Activated naive CD4-positive, alpha-beta T cell treated with anti-CD3 and anti-CD28 coated beads, Interleukin-2, amount 10 ng/mL, durations not matched to agents 7 days and 5 days (primary cell): ENCODE measurements at regions not wholly inside any gene's neighbourhood (a gene's known extent, or its start where the extent isn't known, plus 50 kb on each side); places are given as distances from the start of the nearest gene placed in this dataset.
A peak's percentile ranks its signal among the peaks of the same experiment; 100 is the strongest.

Source experiments
- CTCF ChIA-PET: fragments of 350-600 bp; sonication (Branson Sonifier 250); formaldehyde crosslinking; loops from one replicate; lab custom pipeline; 2021; ENCODE audit warnings: antibody characterized with exemption; lab: Charles Lee
- DNase-seq: peaks from one replicate; pipeline ENCODE4 v3.0.0-alpha.2; 2020
- H3K27ac Mint-ChIP-seq: one replicate; pipeline ENCODE4 v1.8.0; 2021; ENCODE audit warnings: mild to moderate bottlenecking, moderate library complexity, mixed read lengths
- H3K27me3 Mint-ChIP-seq: one replicate; pipeline ENCODE4 v1.8.0; 2021; ENCODE audit warnings: mild to moderate bottlenecking, mixed read lengths
- H3K36me3 Mint-ChIP-seq: one replicate; pipeline ENCODE4 v1.8.0; 2021; ENCODE audit warnings: mixed read lengths
- H3K4me1 Mint-ChIP-seq: one replicate; pipeline ENCODE4 v1.8.0; 2021; ENCODE audit warnings: mixed read lengths
- H3K4me3 Mint-ChIP-seq: one replicate; pipeline ENCODE4 v1.8.0; 2021; ENCODE audit warnings: mild to moderate bottlenecking, moderate library complexity, mixed read lengths
- H3K9me3 Mint-ChIP-seq: one replicate; pipeline ENCODE4 v1.8.0; 2021; ENCODE audit warnings: mixed read lengths

DNA sequence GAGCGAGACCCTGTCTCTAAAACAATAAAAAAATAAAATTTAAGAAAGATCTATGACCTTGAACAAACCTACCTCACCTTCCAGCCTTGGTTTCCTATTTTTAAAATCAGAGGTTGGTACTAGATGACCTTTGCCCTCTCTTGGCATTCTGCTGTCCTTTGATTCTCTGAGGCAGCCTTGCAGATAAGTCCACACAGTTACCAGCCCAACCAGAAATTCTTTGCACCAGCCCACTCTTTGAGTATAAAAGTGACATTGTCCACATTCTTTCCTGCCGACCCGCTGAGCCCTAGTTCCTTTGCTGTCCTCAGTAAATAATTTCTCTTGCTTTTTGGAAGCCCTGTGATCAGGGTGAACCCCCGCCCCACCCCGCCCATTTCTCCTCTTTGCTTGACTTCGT, 150.4 kb downstream of the PHETA1 start:
- Mint-ChIP-seq H3K9me3 (no peaks in the 10 kb centered on the region), H3K36me3 (no peaks in the 10 kb centered on the region), H3K4me1 (no peaks in the 10 kb centered on the region), H3K4me3 (no peak overlapping the region), H3K27me3 (peaks cover 31% of the 10 kb centered on the region), H3K27ac (no peak overlapping the region)
- no peak for DNase-seq
- CTCF ChIA-PET: no interaction called here

DNA sequence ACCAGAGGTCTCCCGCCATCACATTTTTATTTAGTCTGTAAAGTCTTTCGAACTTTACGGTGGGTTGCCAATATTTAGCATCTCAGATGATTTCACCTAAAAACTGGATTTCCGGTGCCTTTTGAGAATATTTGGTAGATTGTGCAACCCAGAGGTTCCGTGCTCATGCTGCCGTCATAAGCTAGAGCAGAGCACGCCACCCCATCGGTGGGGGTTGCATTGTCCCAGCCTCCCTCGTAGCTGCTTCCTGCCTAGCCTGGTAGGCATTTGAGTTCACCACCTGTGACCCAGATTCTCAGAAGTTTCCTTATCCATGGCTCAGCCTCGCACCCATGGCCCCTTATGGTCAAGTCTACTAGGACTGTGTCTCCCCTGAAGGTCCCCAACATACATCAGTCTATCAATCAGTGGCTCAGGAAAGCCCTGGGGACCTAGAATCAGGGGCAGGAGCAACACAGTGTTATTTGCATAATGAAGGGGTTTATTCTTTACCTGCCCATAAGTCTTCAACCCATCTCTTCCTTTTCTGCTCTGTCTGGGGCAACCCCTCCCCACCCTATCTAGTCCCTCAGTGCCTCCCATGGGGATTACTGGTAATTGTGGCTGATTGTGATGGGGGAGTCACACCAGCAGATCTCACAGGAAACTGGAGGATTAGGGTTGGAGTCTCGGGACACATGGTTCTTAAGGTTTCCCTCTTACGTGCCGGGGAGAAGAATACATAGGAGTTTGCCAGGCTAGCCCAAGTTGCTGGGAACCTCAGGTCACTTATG, 152.3 kb downstream of the PHETA1 start:
- CTCF ChIA-PET: no interaction called here
- Mint-ChIP-seq H3K36me3 (no peaks in the 10 kb centered on the region), H3K9me3 (no peaks in the 10 kb centered on the region), H3K4me1 (no peaks in the 10 kb centered on the region), H3K27me3 (peaks cover 31% of the 10 kb centered on the region), H3K4me3 (no peak overlapping the region), H3K27ac (no peak overlapping the region)
- no peak for DNase-seq

DNA sequence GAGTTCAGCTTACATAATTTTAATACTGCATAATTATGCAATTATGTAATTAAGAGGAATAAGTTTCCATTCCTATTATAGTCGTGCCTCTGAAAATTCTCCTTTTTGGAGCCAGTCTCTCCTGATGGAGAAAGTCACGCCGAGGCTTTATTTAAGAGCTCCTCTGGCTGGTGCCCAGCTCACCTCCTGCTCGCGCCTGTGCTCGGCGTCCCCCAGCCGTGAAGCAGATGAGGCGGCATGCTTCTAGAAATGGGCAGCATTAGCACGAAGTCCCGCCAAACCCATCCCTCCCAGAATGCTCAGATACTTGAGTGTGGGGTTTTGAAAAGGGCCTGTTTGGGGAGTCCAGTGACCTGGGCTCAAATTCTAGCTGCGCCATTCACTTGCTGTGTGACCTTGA, 153.0 kb downstream of the PHETA1 start:
- CTCF ChIA-PET: no interaction called here
- DNase-seq: no peak
- Mint-ChIP-seq H3K27me3 (peaks cover 34% of the 10 kb centered on the region), H3K9me3 (no peaks in the 10 kb centered on the region), H3K4me3 (no peak overlapping the region), H3K4me1 (no peaks in the 10 kb centered on the region), H3K27ac (no peak overlapping the region), H3K36me3 (no peaks in the 10 kb centered on the region)

DNA sequence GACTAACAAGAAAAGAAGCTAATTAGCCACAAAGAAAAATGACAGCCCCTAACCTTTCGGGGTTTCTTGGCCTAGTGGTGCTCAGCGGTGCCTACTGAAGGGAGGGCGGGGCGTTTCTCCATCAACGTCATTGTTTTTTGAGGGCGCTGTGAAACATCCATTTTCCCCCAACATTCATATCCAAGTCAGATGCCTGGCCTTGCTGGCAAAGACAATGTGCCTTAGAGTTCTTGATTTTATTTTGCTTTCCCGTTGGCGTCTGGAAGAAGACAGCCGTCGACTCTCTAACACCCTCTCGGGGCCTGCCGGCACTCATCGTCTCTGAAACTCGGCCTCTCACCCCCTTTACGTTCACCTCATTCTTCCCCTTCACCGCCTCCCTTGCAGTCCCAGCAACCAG, 154.5 kb downstream of the PHETA1 start:
- no peak for DNase-seq
- Mint-ChIP-seq H3K4me3 (no peak overlapping the region), H3K9me3 (no peaks in the 10 kb centered on the region), H3K27ac (no peak overlapping the region), H3K36me3 (no peaks in the 10 kb centered on the region), H3K4me1 (no peaks in the 10 kb centered on the region), H3K27me3 (peaks cover 39% of the 10 kb centered on the region)
- CTCF ChIA-PET: no interaction called here

DNA sequence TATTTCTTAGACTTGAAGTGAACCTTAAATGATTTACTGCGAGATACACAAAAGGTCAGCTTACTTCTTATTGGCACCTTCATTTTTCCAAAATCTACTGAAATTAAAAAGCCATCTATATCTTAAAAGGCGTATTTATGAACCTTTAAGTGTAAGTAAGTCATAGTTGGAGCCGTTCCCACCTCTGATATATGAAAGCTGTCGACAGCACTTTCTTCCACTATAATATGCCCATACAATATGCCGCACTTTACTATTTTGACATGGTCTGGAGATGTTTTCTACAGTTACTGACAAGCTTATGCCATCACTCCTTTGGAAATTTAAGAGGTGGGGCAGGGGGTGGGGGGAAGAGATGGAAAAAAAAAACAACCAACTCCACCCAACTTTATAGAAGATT, 155.3 kb downstream of the PHETA1 start:
- Mint-ChIP-seq H3K27me3 (peaks cover 39% of the 10 kb centered on the region), H3K4me1 (no peaks in the 10 kb centered on the region), H3K4me3 (no peak overlapping the region), H3K27ac (no peak overlapping the region), H3K36me3 (no peaks in the 10 kb centered on the region), H3K9me3 (no peaks in the 10 kb centered on the region)
- no peak for DNase-seq
- CTCF ChIA-PET: interaction anchor here (0.6 to 0.8 kb wide), 2 partner anchors 53 to 1228 kb away, joined by 3 read pairs; no protein-coding TSS in a partner anchor

DNA sequence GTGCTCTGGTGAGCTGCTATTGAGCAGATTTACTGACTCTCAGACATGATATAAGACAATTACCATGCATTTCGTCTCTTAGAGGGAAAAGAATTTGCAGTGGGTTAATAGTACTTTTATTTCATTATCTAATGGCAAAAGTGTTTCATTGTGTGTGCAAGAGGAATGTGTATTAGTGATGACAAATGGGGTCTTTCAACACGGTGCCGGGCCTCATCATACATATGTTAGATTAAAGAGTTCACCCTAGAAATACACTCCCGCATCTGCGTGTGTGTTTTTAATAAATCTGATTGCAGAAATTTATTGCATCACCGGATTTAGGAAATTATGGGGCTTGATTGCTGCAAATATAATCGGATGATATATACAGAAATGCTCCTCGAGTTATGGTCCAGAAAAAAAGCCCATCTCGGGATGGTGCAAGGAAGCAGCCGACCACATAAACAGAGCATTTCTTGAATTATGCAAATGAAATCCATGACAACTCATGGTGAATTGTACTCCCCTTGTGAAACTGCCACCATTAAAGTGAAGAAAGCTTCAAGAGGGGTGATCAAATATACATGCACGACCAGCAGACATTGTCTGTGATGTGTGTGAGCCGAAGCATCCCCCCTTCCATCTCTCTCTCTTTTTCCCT, 156.0 kb downstream of the PHETA1 start:
- H3K4me1 Mint-ChIP-seq: no peaks in the 10 kb centered on the region
- no peaks in the 10 kb centered on the region for H3K9me3 Mint-ChIP-seq
- CTCF ChIA-PET: interaction anchor here (0.6 to 0.8 kb wide), 2 partner anchors 54 to 1228 kb away, joined by 3 read pairs; no protein-coding TSS in a partner anchor

DNA sequence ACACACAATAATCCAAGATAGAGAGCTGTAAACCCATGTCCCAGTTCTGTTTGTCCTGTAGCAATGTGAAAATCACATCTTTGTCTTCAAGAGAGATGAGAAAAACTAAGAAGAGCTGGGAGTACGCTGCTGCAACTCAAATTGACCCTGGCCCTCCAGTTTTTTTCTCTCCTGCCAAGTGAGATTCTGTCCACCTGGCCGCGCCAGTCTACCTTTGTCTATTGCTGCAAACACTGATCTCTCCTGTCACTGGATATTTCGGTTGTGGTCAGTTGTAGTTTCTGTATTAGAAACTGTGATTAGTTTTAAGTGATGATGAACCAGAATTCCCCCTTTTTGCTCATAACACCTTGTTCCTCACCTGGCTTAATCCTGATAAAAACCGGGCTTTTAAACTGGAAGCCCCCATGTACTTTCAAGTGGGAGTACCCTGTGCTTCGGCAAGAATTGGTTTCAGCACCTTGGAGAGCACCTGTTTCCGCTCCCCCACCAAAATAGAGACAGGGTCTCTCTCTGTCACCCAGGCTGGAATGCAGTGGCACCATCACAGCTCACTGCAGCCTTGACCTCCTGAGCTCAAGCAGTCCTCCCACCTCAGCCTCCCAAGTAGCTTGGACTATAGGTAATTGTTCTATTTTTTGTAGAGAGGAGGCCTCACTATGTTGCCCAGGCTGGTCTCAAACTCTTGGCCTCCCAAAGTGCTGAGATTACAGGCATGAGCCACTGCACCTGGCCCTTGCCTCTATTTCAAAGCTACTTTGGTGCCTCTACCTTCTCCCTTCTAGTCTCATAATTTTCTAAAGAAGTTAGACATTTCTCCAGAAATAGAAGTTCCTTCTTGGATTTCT, 156.8 kb downstream of the PHETA1 start:
- Mint-ChIP-seq H3K4me3 (no peak overlapping the region), H3K27ac (no peak overlapping the region), H3K27me3 (peaks cover 36% of the 10 kb centered on the region), H3K36me3 (no peaks in the 10 kb centered on the region), H3K9me3 (no peaks in the 10 kb centered on the region), H3K4me1 (no peaks in the 10 kb centered on the region)
- CTCF ChIA-PET: interaction anchor here (0.6 kb wide), 1 partner anchor 249 kb away, joined by 3 read pairs; no protein-coding TSS in a partner anchor
- peak; percentile 40 for DNase-seq

More for the DNA sequence above, 156.0 kb downstream of the PHETA1 start:
- H3K36me3 Mint-ChIP-seq: no peaks in the 10 kb centered on the region
- no peak overlapping the region for H3K4me3 Mint-ChIP-seq
- DNase-seq: no peak
- H3K27ac Mint-ChIP-seq: no peak overlapping the region
- peaks cover 38% of the 10 kb centered on the region for H3K27me3 Mint-ChIP-seq

DNA sequence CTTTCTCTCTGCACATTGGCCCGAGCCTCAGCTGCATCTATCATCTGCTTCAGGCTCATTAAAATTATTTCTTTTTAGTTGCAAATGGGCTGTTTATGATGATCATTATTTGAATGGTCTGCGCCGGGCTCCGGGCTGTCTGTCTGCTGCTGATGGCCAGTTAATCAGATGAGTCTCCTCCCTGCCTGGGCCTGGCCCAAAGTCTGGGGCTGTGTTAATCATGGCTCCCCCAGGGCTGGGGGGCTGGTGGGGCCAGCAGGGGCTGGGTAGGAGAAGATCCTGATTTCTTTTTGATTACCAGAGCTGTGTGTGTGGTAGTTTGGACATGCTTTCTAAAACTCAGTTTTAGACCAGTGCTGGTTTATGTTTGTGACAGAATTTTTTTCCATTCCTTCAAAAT, 159.1 kb downstream of the PHETA1 start:
- Mint-ChIP-seq H3K9me3 (no peaks in the 10 kb centered on the region), H3K4me1 (no peaks in the 10 kb centered on the region), H3K27me3 (peaks cover 19% of the 10 kb centered on the region), H3K36me3 (no peaks in the 10 kb centered on the region), H3K27ac (no peak overlapping the region), H3K4me3 (no peak overlapping the region)
- CTCF ChIA-PET: no interaction called here
- no peak for DNase-seq

DNA sequence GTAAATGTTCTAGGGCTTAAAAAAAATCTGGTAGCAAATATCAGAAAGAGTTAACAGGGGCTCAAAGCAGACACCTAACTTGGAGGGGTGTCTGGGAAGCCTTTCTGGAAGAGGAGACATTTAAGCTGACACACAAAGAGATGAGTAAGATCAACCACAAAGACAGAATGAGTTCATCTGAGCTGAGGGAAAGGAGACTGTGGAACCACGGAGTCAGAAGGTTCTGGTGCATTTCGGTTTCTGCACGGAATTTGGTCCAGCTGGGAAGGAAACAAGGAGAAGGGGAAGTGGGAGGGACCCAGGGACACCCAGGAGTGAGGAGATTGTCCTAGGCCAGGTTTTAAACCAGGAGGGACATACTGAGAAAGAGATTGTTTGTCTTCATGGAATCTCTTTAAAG, 161.1 kb downstream of the PHETA1 start:
- H3K27ac Mint-ChIP-seq: no peak overlapping the region
- H3K4me1 Mint-ChIP-seq: peaks cover 3% of the 10 kb centered on the region
- H3K9me3 Mint-ChIP-seq: no peaks in the 10 kb centered on the region
- no peak overlapping the region for H3K4me3 Mint-ChIP-seq
- H3K36me3 Mint-ChIP-seq: no peaks in the 10 kb centered on the region
- H3K27me3 Mint-ChIP-seq: peaks cover 21% of the 10 kb centered on the region
- no peak for DNase-seq
- CTCF ChIA-PET: interaction anchor here (0.7 kb wide), 1 partner anchor 313 kb away, joined by 3 read pairs; no protein-coding TSS in a partner anchor

DNA sequence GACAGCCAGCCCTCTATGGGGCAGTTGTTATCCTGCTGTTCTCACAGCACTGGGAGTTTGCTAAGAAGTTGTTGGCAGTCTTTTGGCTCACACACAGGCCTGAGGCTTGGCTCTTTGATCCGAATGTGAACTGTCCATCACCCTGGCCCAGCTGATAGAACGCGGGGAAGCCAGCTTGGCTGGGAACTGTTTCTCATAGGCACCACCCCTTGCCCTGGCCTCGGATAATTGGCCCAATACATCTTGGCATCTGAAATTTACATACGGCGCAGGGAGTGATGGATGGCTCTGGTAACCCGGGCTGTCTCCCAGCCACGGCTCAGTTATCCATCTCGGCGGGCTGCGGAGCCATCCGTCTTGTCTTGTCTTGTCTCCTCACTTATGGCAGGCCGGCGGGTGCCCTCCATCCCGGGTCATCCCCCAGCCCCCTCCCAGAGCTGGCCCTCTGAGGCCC, 164.1 kb downstream of the PHETA1 start:
- peaks cover 18% of the 10 kb centered on the region for H3K4me1 Mint-ChIP-seq
- peaks cover 39% of the 10 kb centered on the region for H3K27me3 Mint-ChIP-seq
- no peak overlapping the region for H3K27ac Mint-ChIP-seq
- CTCF ChIA-PET: no interaction called here
- no peak overlapping the region for H3K4me3 Mint-ChIP-seq
- no peaks in the 10 kb centered on the region for H3K36me3 Mint-ChIP-seq
- no peaks in the 10 kb centered on the region for H3K9me3 Mint-ChIP-seq
- DNase-seq: no peak

DNA sequence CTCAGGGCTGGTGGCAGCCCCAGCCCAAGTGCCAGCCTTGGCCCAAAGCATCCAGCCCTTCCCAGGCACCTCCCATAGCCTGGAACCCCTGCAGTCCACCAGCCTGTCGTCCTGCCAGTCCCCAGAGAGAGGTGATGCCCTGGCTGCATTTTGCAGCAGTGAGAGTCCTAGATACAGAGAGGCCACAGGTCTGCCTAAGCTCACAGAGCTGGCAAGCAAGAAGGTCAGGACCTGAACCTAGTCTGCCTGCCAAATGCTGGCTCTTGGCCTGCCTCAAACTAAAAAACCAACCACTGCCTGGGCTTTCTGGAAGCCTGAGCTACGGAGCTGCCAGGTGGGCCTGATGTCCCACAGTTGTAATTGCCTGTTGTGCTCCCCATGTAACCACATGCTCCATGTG, 164.9 kb downstream of the PHETA1 start:
- no peaks in the 10 kb centered on the region for H3K36me3 Mint-ChIP-seq
- H3K4me1 Mint-ChIP-seq: peaks cover 18% of the 10 kb centered on the region
- DNase-seq: no peak
- H3K27me3 Mint-ChIP-seq: peaks cover 35% of the 10 kb centered on the region
- no peak overlapping the region for H3K4me3 Mint-ChIP-seq
- no peaks in the 10 kb centered on the region for H3K9me3 Mint-ChIP-seq
- CTCF ChIA-PET: no interaction called here
- no peak overlapping the region for H3K27ac Mint-ChIP-seq

DNA sequence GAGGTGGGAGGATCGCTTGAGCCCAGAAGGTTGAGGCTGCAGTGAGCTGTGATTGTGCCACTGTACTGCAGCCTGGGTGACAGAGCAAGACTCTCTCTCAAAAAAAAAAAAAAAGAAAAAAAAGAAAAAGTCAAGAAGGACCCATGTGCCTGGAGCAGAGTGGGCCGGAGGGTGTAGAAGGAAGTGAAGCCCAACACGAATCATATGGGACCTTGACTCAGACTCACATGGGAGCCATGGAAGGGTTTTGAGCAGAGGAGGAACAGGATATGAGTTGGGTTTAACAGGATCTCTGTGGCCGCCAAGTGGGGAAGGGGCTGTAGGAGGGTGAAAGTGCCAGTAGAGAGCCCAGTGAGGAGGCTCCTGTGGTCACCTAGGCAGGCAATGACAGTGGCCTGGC, 165.4 kb downstream of the PHETA1 start:
- H3K4me1 Mint-ChIP-seq: peaks cover 18% of the 10 kb centered on the region
- H3K9me3 Mint-ChIP-seq: no peaks in the 10 kb centered on the region
- CTCF ChIA-PET: interaction anchor here (0.6 kb wide), 1 partner anchor 652 kb away, joined by 4 read pairs; no protein-coding TSS in a partner anchor
- H3K4me3 Mint-ChIP-seq: no peak overlapping the region
- H3K27ac Mint-ChIP-seq: no peak overlapping the region
- no peaks in the 10 kb centered on the region for H3K36me3 Mint-ChIP-seq
- peaks cover 35% of the 10 kb centered on the region for H3K27me3 Mint-ChIP-seq
- no peak for DNase-seq

DNA sequence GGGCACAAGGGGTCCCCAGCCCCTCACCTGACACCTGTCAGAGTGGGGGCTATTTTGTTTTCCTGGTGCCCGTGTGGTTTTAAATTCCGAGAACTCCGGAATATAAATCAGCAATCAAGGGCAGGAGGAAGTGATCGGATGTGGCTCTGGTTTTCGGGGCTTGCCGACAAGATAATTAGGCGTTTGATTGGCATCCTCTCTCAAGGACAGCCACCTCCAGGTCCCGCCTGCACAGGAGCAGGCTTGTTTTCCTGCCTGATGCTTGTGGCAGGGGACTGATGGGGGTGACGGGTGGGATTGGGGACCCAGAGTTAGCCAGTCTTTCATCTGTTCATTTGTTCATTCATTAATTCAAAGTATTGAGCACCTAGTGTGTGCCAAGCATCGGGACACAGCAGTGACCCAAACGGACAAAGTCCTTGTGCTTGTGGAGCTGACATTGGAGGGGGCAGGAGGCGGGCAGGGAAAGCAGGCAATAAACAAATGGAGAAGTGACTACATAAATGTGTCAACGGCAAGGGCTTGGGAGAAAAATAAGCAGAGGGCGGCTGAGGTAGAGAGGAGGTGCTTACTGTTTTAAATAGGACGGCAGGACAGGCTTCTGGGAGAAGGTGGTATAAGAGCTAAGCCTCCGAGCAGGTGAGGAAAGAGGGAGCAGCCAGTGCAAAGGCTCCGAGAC, 166.5 kb downstream of the PHETA1 start:
- peaks cover 18% of the 10 kb centered on the region for H3K4me1 Mint-ChIP-seq
- DNase-seq: peak; percentile 37
- no peak overlapping the region for H3K27ac Mint-ChIP-seq
- H3K4me3 Mint-ChIP-seq: no peak overlapping the region
- H3K36me3 Mint-ChIP-seq: no peaks in the 10 kb centered on the region
- CTCF ChIA-PET: no interaction called here
- peaks cover 31% of the 10 kb centered on the region for H3K27me3 Mint-ChIP-seq
- no peaks in the 10 kb centered on the region for H3K9me3 Mint-ChIP-seq
